ENCODE measurements at regions not wholly inside any gene's neighbourhood (a gene's known extent, or its start where the extent isn't known, plus 50 kb on each side); places are given as distances from the start of the nearest gene placed in this dataset.

DNA sequence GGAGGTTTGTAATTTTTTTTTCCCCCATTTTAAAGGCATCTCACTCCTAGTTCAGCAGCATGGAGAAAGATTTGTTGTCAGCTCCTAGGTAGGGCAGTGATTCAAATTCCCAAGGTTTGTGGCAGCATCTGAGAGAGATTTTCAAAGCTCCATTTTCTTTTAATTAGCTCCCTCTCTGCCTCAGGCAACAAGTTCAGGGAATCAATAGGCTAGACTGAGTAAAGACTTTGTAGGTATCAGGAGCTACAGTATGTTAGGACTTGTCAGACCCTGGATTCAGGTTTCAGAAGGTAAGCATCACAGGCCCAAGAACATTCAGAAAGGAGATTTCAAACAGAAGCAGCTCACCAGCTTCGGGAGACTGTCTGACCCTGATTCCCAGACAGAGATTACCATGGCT, 273.3 kb upstream of the ERBB4 start:
- TF ChIP-seq, protein P1, sequence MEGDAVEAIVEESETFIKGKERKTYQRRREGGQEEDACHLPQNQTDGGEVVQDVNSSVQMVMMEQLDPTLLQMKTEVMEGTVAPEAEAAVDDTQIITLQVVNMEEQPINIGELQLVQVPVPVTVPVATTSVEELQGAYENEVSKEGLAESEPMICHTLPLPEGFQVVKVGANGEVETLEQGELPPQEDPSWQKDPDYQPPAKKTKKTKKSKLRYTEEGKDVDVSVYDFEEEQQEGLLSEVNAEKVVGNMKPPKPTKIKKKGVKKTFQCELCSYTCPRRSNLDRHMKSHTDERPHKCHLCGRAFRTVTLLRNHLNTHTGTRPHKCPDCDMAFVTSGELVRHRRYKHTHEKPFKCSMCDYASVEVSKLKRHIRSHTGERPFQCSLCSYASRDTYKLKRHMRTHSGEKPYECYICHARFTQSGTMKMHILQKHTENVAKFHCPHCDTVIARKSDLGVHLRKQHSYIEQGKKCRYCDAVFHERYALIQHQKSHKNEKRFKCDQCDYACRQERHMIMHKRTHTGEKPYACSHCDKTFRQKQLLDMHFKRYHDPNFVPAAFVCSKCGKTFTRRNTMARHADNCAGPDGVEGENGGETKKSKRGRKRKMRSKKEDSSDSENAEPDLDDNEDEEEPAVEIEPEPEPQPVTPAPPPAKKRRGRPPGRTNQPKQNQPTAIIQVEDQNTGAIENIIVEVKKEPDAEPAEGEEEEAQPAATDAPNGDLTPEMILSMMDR (IDR thresholded peaks at IDR 0.05) = no peak
- TF ChIP-seq POLR2A (IDR thresholded peaks at IDR 0.05) = no peak

Measured in esophagus squamous epithelium (tissue), 4 donors.